ENCODE measurements at regions not wholly inside any gene's neighbourhood (a gene's known extent, or its start where the extent isn't known, plus 50 kb on each side); places are given as distances from the start of the nearest gene placed in this dataset.

GRCh38 chr13:23947893-23948292 is 50.6 kb upstream of the C1QTNF9B start:
- no peaks in the 10 kb centered on the region for H3K9me3 ChIP-seq
- H3K4me1 ChIP-seq (ENCODE audit: control insufficient read depth in 1 of 2, insufficient read depth in 1 of 2, low read depth in 1 of 2, low read length in 1 of 2): no peaks in the 10 kb centered on the region
- TF ChIP-seq, protein P1, sequence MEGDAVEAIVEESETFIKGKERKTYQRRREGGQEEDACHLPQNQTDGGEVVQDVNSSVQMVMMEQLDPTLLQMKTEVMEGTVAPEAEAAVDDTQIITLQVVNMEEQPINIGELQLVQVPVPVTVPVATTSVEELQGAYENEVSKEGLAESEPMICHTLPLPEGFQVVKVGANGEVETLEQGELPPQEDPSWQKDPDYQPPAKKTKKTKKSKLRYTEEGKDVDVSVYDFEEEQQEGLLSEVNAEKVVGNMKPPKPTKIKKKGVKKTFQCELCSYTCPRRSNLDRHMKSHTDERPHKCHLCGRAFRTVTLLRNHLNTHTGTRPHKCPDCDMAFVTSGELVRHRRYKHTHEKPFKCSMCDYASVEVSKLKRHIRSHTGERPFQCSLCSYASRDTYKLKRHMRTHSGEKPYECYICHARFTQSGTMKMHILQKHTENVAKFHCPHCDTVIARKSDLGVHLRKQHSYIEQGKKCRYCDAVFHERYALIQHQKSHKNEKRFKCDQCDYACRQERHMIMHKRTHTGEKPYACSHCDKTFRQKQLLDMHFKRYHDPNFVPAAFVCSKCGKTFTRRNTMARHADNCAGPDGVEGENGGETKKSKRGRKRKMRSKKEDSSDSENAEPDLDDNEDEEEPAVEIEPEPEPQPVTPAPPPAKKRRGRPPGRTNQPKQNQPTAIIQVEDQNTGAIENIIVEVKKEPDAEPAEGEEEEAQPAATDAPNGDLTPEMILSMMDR (IDR thresholded peaks at IDR 0.05): no peak
- peaks cover 38% of the 10 kb centered on the region for H3K27me3 ChIP-seq
- no peaks in the 10 kb centered on the region for H3K36me3 ChIP-seq
- no peak overlapping the region for H3K27ac ChIP-seq
- no peak overlapping the region for H3K4me3 ChIP-seq (ENCODE audit: low read depth in 1 of 2, low read length in 1 of 2)

DNA sequence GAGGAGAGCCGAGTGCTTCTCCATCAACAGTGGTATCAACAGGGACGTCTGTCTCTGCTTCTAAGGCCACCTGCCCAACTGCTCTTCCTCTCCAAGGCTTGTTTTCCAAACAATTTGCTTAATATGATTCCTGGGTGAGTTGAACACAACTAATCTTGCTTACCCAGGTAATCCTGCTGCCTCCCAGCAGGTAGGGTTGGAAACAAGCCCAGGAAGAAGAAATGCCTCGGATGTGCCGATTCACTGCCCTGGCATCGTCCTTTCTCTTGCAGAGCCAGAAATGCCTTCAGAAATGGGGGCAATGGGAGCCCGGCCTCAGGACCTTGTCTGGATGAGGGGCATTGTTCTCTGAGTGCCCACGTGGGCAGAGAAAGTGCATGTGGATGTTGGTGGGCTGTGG is 51.9 kb upstream of the C1QTNF9B start:
- Histone ChIP-seq H3K27ac (no peak overlapping the region), H3K9me3 (no peaks in the 10 kb centered on the region), H3K27me3 (peaks cover 25% of the 10 kb centered on the region), H3K4me3 (ENCODE audit: low read depth in 1 of 2, low read length in 1 of 2) (no peak overlapping the region), H3K4me1 (ENCODE audit: control insufficient read depth in 1 of 2, insufficient read depth in 1 of 2, low read depth in 1 of 2, low read length in 1 of 2) (no peaks in the 10 kb centered on the region), H3K36me3 (no peaks in the 10 kb centered on the region)
- TF ChIP-seq, protein P1 (IDR thresholded peaks at IDR 0.05): no peak

DNA sequence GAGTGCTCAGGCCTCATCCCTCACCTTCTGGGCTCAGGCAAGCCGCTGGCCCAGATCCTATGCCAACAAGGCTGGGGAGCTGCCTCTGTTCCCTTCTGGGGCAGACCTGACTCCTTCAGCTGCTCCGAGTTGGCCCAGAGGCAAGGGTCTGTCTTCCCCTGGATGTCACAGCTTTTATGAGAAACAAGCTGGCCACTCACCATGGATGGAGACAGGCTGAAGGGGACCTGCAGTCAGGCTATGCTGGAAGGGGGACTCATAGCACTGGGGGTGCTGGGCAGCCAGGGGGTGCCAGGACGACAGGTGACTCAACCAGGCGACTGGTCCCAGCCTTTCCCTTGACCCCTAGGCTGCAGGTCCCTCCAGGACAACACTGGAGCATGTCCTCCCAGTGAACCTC is 52.4 kb upstream of the C1QTNF9B start:
- Histone ChIP-seq H3K9me3 (no peaks in the 10 kb centered on the region), H3K36me3 (no peaks in the 10 kb centered on the region), H3K4me3 (ENCODE audit: low read depth in 1 of 2, low read length in 1 of 2) (no peak overlapping the region), H3K27ac (no peak overlapping the region), H3K4me1 (ENCODE audit: control insufficient read depth in 1 of 2, insufficient read depth in 1 of 2, low read depth in 1 of 2, low read length in 1 of 2) (no peaks in the 10 kb centered on the region), H3K27me3 (peaks cover 20% of the 10 kb centered on the region)
- TF ChIP-seq, protein P1 (IDR thresholded peaks at IDR 0.05): no peak

- no peaks in the 10 kb centered on the region for H3K36me3 ChIP-seq
- TF ChIP-seq, protein P1 (IDR thresholded peaks at IDR 0.05): no peak
- peaks cover 17% of the 10 kb centered on the region for H3K27me3 ChIP-seq
- no peaks in the 10 kb centered on the region for H3K9me3 ChIP-seq
- H3K27ac ChIP-seq: no peak overlapping the region
- H3K4me3 ChIP-seq (ENCODE audit: low read depth in 1 of 2, low read length in 1 of 2): no peak overlapping the region
- no peaks in the 10 kb centered on the region for H3K4me1 ChIP-seq (ENCODE audit: control insufficient read depth in 1 of 2, insufficient read depth in 1 of 2, low read depth in 1 of 2, low read length in 1 of 2)
These were observed 53.6 kb upstream of the C1QTNF9B start for GRCh38 chr13:23950736-23951510.

DNA sequence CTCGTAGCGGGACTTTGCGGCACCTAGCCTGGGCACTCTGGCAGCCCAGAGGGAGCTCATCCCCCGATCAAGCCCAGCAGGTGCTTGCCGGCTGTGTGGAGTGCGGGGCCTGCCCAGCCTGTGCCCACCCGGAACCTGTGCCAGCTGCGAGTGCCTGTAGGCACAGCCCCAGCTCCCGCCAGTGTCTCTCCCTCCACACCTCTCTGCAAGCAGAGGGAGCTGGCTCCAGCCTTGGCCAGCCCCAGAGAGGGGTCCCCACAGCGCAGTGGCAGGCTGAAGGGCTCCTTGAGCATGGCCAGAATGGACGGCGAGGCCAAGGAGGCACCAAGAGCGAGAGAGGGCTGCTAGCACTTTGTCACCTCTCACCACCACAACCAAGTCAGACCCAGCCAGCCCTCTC is 55.5 kb upstream of the C1QTNF9B start:
- no peaks in the 10 kb centered on the region for H3K36me3 ChIP-seq
- peaks cover 11% of the 10 kb centered on the region for H3K27me3 ChIP-seq
- no peak overlapping the region for H3K27ac ChIP-seq
- TF ChIP-seq, protein P1 (IDR thresholded peaks at IDR 0.05): no peak
- no peaks in the 10 kb centered on the region for H3K4me1 ChIP-seq (ENCODE audit: control insufficient read depth in 1 of 2, insufficient read depth in 1 of 2, low read depth in 1 of 2, low read length in 1 of 2)
- no peak overlapping the region for H3K4me3 ChIP-seq (ENCODE audit: low read depth in 1 of 2, low read length in 1 of 2)
- H3K9me3 ChIP-seq: no peaks in the 10 kb centered on the region

Measured in neutrophil (primary cell).